Ovary (tissue), 3 donors: ENCODE measurements at regions not wholly inside any gene's neighbourhood (a gene's known extent, or its start where the extent isn't known, plus 50 kb on each side); places are given as distances from the start of the nearest gene placed in this dataset.

Source experiments
- CTCF ChIP-seq, 3 donors: fragments of 450-650 bp in 2 of 3; fragments of 200-600 bp in 1 of 3; IDR thresholded peaks; one replicate each; pipeline versions ENCODE4 v1.5.1 to v1.8.0; 2016 to 2022; ENCODE audit warnings: antibody characterized with exemption in 3 of 3, mild to moderate bottlenecking in 1 of 3
- EP300 ChIP-seq: sonication (generic); formaldehyde crosslinking; IDR thresholded peaks from one replicate; pipeline ENCODE4 v1.6.1; 2017; ENCODE audit warnings: antibody characterized with exemption
- POLR2A ChIP-seq: fragments of 450-650 bp; IDR thresholded peaks from one replicate; pipeline ENCODE4 v1.6.1; 2017; ENCODE audit warnings: antibody characterized with exemption, mild to moderate bottlenecking, moderate library complexity
- donor health status: DM: no; HTN: no; CAD: no.

GRCh38 chr20:22901921-22902320 is 133.2 kb upstream of the SSTR4 start:
- TF ChIP-seq CTCF (IDR thresholded peaks at IDR 0.05), result no peak
- TF ChIP-seq POLR2A, result no peak
- TF ChIP-seq EP300, result no peak
